Cardiac muscle cell (in vitro differentiated cells and primary cell): ENCODE measurements at regions not wholly inside any gene's neighbourhood (a gene's known extent, or its start where the extent isn't known, plus 50 kb on each side); places are given as distances from the start of the nearest gene placed in this dataset.

ENCODE experiments used
- DNase-seq, 2 donors: peaks; one replicate each; pipeline versions ENCODE4 v3.0.0 to v3.0.0-alpha.2; 2010 to 2017; ENCODE audit warnings: low read depth in 1 of 2, low spot score in 1 of 2
- H3K27ac ChIP-seq: fragments of 200-600 bp; sonication (generic); 2 replicates; pipeline ENCODE4 v1.5.1; 2016
- H3K27me3 ChIP-seq: fragments of 200-600 bp; sonication (generic); 2 replicates; pipeline ENCODE4 v1.6.0; 2016; ENCODE audit warnings: control low read depth
- H3K36me3 ChIP-seq: fragments of 200-600 bp; sonication (generic); 2 replicates; pipeline ENCODE4 v1.5.1; 2016; ENCODE audit warnings: control low read depth
- H3K4me1 ChIP-seq: fragments of 200-600 bp; sonication (generic); 2 replicates; pipeline ENCODE4 v1.8.1; 2017; ENCODE audit warnings: low read depth, mild to moderate bottlenecking, mixed run types
- H3K4me3 ChIP-seq: fragments of 200-600 bp; sonication (generic); 2 replicates; pipeline ENCODE4 v1.5.1; 2016; ENCODE audit warnings: mild to moderate bottlenecking
- H3K9me3 ChIP-seq: fragments of 200-600 bp; sonication (generic); 2 replicates; pipeline ENCODE4 v1.5.1; 2017; ENCODE audit warnings: low read depth, mild to moderate bottlenecking, control low read depth
- TF ChIP-seq, protein P1 (sequence below): IDR thresholded peaks from 2 replicates; pipeline ENCODE4 v1.5.1; 2012; ENCODE audit warnings: low read depth, mild to moderate bottlenecking, low read length

DNA sequence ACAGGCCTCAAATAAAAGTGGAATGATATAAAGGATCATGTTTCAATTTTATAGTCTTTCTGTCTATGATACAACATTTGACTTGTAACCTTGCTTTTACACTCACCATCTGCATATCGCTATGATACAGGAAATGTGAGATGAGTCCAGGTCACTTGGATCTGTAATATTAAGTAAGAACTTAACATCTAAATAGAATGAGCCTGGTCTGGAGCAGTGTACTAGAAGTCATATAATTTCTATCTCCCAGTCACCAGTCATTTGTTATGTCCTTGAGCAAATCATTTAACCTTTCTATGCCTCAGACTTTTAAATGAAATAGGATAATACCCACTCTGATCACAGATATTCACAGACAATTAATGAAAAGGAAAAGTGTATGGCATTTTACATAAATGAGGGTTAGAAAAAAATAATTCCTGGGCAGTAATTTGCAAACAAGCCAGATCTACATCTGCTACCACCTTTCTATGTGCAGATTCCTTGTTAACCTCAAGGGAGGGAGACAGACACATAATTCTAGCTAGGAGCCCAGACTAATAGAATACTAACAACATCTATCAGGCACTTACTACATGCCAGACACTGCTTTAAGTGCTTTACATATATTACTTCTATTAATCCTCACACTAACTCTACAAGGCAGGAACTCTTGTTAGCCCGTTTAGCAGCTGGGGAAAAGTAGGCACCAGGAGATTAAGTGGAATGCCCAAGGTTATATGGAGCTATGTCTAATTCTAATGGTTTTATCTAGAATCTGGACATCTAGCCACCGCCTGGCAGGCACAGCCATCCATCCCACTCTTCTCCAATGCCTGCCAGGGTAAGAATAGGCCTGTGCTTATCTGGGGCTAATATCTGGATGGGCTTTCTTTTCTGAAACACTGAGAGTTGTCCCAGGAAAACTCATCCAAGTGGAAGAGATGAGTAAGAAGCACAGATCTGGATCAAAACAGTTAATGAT is 313.6 kb upstream of the CDH20 start:
- H3K36me3 ChIP-seq: no peaks in the 10 kb centered on the region
- DNase-seq: no peak
- TF ChIP-seq, protein P1, sequence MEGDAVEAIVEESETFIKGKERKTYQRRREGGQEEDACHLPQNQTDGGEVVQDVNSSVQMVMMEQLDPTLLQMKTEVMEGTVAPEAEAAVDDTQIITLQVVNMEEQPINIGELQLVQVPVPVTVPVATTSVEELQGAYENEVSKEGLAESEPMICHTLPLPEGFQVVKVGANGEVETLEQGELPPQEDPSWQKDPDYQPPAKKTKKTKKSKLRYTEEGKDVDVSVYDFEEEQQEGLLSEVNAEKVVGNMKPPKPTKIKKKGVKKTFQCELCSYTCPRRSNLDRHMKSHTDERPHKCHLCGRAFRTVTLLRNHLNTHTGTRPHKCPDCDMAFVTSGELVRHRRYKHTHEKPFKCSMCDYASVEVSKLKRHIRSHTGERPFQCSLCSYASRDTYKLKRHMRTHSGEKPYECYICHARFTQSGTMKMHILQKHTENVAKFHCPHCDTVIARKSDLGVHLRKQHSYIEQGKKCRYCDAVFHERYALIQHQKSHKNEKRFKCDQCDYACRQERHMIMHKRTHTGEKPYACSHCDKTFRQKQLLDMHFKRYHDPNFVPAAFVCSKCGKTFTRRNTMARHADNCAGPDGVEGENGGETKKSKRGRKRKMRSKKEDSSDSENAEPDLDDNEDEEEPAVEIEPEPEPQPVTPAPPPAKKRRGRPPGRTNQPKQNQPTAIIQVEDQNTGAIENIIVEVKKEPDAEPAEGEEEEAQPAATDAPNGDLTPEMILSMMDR: no peak
- no peaks in the 10 kb centered on the region for H3K27me3 ChIP-seq
- no peaks in the 10 kb centered on the region for H3K4me1 ChIP-seq
- no peak overlapping the region for H3K27ac ChIP-seq
- H3K9me3 ChIP-seq: no peaks in the 10 kb centered on the region
- no peak overlapping the region for H3K4me3 ChIP-seq

GRCh38 chr18:61025596-61025995 is 307.6 kb upstream of the CDH20 start:
- Histone ChIP-seq H3K36me3 (no peaks in the 10 kb centered on the region), H3K27me3 (no peaks in the 10 kb centered on the region), H3K27ac (no peak overlapping the region), H3K4me1 (no peaks in the 10 kb centered on the region), H3K9me3 (no peaks in the 10 kb centered on the region), H3K4me3 (no peak overlapping the region)
- TF ChIP-seq, protein P1: no peak
- DNase-seq: no peak

GRCh38 chr18:61031626-61032025 is 301.6 kb upstream of the CDH20 start:
- no peaks in the 10 kb centered on the region for H3K4me1 ChIP-seq
- H3K27ac ChIP-seq: no peak overlapping the region
- no peaks in the 10 kb centered on the region for H3K9me3 ChIP-seq
- no peak for DNase-seq
- no peaks in the 10 kb centered on the region for H3K36me3 ChIP-seq
- no peaks in the 10 kb centered on the region for H3K27me3 ChIP-seq
- H3K4me3 ChIP-seq: no peak overlapping the region
- TF ChIP-seq, protein P1: no peak

- H3K27me3 ChIP-seq: no peaks in the 10 kb centered on the region
Observed at GRCh38 chr18:61034580-61034979, 298.6 kb upstream of the CDH20 start.

DNA sequence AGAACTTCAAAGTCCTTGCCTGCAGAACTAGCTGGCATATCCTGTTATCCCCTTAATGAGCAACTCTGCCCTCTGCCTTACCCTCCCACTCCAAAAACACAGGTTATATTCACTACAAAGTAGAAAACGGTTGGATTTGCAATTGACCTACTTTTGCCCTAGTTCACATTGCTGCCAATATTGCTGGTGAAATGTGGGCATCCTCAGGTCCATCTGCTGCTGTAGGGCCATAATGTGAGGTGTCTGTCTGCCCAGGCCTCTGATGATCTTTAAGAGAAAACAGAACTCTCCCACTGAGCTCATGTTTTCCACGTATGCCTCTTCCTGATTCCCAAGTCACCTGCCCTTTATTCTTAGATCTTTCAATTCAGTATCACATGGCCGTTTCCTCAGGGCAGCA is 294.0 kb upstream of the CDH20 start:
- no peaks in the 10 kb centered on the region for H3K9me3 ChIP-seq
- no peak for DNase-seq
- H3K4me3 ChIP-seq: no peak overlapping the region
- no peaks in the 10 kb centered on the region for H3K4me1 ChIP-seq
- H3K27me3 ChIP-seq: no peaks in the 10 kb centered on the region
- no peak overlapping the region for H3K27ac ChIP-seq
- H3K36me3 ChIP-seq: no peaks in the 10 kb centered on the region
- TF ChIP-seq, protein P1: no peak

More at GRCh38 chr18:61034580-61034979, 298.6 kb upstream of the CDH20 start:
- no peak for DNase-seq
- Histone ChIP-seq H3K36me3 (no peaks in the 10 kb centered on the region), H3K4me1 (no peaks in the 10 kb centered on the region), H3K4me3 (no peak overlapping the region), H3K27ac (no peak overlapping the region), H3K9me3 (no peaks in the 10 kb centered on the region)
- TF ChIP-seq, protein P1: no peak
